AG10803 (cell line): ENCODE measurements at regions not wholly inside any gene's neighbourhood (a gene's known extent, or its start where the extent isn't known, plus 50 kb on each side); places are given as distances from the start of the nearest gene placed in this dataset.

Source experiments
- DNase-seq: peaks from one replicate; pipeline ENCODE4 v3.0.0; 2010; ENCODE audit warnings: low read depth
- H3K4me3 ChIP-seq: 2 replicates; pipeline ENCODE4 v1.5.1; 2011; ENCODE audit warnings: mild to moderate bottlenecking, low read length, control low read depth
- CTCF ChIP-seq: conservative IDR thresholded peaks from 2 replicates; pipeline ENCODE4 v1.5.1; 2011; ENCODE audit warnings: mild to moderate bottlenecking, low read length, control low read depth, inconsistent platforms

- no peak overlapping the region for H3K4me3 ChIP-seq
These were observed 170.1 kb downstream of the OTUD1 start for GRCh38 chr10:23608926-23609325.

GRCh38 chr10:23610626-23611307 is 171.9 kb downstream of the OTUD1 start:
- no peak for DNase-seq
- H3K4me3 ChIP-seq, result no peak overlapping the region
- no peak for TF ChIP-seq CTCF

More at GRCh38 chr10:23608926-23609325, 170.1 kb downstream of the OTUD1 start:
- no peak for DNase-seq
- no peak for TF ChIP-seq CTCF

DNA sequence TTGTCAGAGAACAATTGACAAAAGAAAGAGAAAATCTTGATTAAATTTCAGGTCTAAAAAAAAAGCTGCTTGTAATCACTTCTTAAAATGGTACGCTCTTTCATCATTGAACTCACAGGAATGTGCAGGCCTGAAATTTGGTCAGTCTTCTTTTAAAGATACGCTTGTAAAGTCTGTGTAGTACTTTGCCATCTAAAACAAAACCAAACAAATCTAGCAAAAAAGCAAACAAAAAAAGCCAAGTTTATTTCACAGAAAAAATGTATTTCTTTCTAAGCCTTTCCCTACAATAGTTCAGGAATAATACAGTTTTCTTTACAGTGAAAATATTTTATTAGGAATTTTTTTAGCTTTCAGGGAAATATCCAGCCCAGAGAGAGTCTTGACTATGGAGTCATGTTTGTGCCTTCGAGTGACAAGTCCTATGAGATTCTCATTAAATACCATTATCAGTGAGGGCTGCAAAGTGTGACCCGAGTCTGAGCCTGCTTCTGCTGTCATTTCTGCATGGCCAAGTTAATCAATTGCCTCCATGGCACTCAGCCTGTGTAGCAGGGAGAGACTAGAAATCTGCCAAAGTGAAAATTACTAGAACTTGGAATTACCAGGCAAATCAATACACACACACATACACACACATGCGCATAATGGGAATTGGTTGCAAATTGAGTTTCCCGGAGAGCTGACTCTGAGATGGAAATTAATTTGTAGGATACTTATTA is 172.6 kb downstream of the OTUD1 start:
- DNase-seq, result no peak
- no peak overlapping the region for H3K4me3 ChIP-seq
- TF ChIP-seq CTCF, result no peak

- no peak for DNase-seq
- TF ChIP-seq CTCF, result no peak
- H3K4me3 ChIP-seq, result no peak overlapping the region
These were observed 175.0 kb downstream of the OTUD1 start for GRCh38 chr10:23613900-23614299.

GRCh38 chr10:23614483-23614882 is 175.6 kb downstream of the OTUD1 start:
- no peak for TF ChIP-seq CTCF
- DNase-seq, result no peak
- H3K4me3 ChIP-seq, result no peak overlapping the region

DNA sequence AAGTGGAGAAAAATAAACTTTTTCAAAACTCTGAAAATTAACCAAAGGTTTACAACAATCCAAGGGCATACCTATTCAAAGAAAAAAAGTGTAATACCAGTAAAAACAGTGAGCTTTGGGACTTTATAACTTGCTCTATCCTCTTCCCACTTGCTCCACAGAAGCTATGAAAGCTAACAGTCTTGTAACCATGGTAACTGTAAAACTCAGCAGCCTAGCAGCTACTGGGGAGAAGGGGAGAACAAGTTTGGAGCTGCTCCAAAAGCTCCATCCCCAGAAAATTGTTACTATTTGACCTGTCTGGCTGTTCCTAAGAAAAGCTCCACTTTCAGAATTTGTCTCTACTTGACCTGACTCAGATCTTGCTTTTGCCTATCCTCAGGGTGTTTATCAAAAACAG is 191.5 kb downstream of the OTUD1 start:
- no peak overlapping the region for H3K4me3 ChIP-seq
- TF ChIP-seq CTCF, result no peak
- no peak for DNase-seq

- no peak for TF ChIP-seq CTCF
- no peak overlapping the region for H3K4me3 ChIP-seq
- DNase-seq, result peak; percentile 36
These were observed 192.0 kb downstream of the OTUD1 start for GRCh38 chr10:23630885-23631284.
